HL-60 (cell line): ENCODE measurements at regions not wholly inside any gene's neighbourhood (a gene's known extent, or its start where the extent isn't known, plus 50 kb on each side); places are given as distances from the start of the nearest gene placed in this dataset.

Experiments used
- DNase-seq, 2 experiments: peaks; one replicate each; pipeline ENCODE4 v3.0.0-alpha.2; 2010 to 2020; ENCODE audit warnings: low read depth in 1 of 2, low spot score in 1 of 2
- H3K27ac ChIP-seq: fragments of 250-450 bp; sonication (Bioruptor Pico); replicated peaks from 2 replicates; pipeline ENCODE4 v1.5.1; 2020; ENCODE audit warnings: mild to moderate bottlenecking, moderate library complexity
- H3K27me3 ChIP-seq: fragments of 250-450 bp; sonication (Bioruptor Pico); 2 replicates; pipeline ENCODE4 v1.5.1; 2021; ENCODE audit warnings: mild to moderate bottlenecking, moderate library complexity; ENCODE audit not compliant: insufficient read depth, poor library complexity, severe bottlenecking
- H3K4me3 ChIP-seq: replicated peaks from 2 replicates; pipeline ENCODE4 v1.5.1; 2011; ENCODE audit warnings: mild to moderate bottlenecking, control low read depth, low read length; ENCODE audit not compliant: insufficient read depth
- GABPA ChIP-seq: IDR thresholded peaks from 2 replicates; pipeline ENCODE4 v1.6.1; 2012; ENCODE audit warnings: low read depth
- POLR2AphosphoS5 ChIP-seq: IDR thresholded peaks from 2 replicates; pipeline ENCODE4 v1.6.1; 2012; ENCODE audit warnings: low read depth
- SPI1 ChIP-seq: IDR thresholded peaks from 2 replicates; pipeline ENCODE4 v1.6.1; 2012; ENCODE audit warnings: low read depth, mild to moderate bottlenecking, borderline replicate concordance
- TF ChIP-seq, protein P1 (sequence below): IDR thresholded peaks from 2 replicates; pipeline ENCODE4 v1.6.1; 2012; ENCODE audit warnings: low read depth; ENCODE audit not compliant: insufficient replicate concordance
- TF ChIP-seq, protein P2 (sequence below): IDR thresholded peaks from one replicate; pipeline ENCODE4 v1.5.1; 2011; ENCODE audit warnings: low read length, control low read depth, inconsistent platforms; ENCODE audit not compliant: insufficient read depth

DNA sequence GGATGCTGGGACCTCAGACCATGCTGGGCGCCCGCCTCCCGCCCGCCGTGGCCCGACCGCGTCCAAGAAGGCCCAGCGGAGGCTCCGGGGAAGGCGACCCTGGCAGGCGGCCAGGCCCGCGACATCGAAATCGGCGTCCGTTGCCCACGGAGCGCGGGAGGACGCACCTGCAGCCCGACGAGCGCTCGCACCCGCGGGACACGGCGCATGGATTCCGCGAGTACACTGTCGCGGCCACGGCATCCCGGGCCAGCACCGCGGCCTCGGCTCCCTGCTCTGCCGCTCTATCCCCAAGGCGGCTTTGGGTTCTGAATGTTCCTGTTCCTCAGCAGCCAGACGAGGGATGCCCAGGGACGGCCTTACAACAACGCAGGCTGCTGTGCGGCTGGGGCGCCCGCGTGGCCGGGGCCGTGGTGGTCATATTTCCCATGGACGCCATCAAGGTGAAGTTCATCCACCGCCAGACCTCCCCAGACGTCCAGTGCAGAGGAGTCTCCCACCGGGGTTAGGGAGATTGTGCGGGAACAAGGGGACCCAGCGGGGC, 67.5 kb upstream of the ZNF722 start:
- no peak for TF ChIP-seq GABPA
- no peak for TF ChIP-seq SPI1
- TF ChIP-seq, protein P1, sequence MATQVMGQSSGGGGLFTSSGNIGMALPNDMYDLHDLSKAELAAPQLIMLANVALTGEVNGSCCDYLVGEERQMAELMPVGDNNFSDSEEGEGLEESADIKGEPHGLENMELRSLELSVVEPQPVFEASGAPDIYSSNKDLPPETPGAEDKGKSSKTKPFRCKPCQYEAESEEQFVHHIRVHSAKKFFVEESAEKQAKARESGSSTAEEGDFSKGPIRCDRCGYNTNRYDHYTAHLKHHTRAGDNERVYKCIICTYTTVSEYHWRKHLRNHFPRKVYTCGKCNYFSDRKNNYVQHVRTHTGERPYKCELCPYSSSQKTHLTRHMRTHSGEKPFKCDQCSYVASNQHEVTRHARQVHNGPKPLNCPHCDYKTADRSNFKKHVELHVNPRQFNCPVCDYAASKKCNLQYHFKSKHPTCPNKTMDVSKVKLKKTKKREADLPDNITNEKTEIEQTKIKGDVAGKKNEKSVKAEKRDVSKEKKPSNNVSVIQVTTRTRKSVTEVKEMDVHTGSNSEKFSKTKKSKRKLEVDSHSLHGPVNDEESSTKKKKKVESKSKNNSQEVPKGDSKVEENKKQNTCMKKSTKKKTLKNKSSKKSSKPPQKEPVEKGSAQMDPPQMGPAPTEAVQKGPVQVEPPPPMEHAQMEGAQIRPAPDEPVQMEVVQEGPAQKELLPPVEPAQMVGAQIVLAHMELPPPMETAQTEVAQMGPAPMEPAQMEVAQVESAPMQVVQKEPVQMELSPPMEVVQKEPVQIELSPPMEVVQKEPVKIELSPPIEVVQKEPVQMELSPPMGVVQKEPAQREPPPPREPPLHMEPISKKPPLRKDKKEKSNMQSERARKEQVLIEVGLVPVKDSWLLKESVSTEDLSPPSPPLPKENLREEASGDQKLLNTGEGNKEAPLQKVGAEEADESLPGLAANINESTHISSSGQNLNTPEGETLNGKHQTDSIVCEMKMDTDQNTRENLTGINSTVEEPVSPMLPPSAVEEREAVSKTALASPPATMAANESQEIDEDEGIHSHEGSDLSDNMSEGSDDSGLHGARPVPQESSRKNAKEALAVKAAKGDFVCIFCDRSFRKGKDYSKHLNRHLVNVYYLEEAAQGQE: no peak
- TF ChIP-seq, protein P2, sequence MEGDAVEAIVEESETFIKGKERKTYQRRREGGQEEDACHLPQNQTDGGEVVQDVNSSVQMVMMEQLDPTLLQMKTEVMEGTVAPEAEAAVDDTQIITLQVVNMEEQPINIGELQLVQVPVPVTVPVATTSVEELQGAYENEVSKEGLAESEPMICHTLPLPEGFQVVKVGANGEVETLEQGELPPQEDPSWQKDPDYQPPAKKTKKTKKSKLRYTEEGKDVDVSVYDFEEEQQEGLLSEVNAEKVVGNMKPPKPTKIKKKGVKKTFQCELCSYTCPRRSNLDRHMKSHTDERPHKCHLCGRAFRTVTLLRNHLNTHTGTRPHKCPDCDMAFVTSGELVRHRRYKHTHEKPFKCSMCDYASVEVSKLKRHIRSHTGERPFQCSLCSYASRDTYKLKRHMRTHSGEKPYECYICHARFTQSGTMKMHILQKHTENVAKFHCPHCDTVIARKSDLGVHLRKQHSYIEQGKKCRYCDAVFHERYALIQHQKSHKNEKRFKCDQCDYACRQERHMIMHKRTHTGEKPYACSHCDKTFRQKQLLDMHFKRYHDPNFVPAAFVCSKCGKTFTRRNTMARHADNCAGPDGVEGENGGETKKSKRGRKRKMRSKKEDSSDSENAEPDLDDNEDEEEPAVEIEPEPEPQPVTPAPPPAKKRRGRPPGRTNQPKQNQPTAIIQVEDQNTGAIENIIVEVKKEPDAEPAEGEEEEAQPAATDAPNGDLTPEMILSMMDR: no peak
- TF ChIP-seq POLR2AphosphoS5: no peak
- no peak overlapping the region for H3K27ac ChIP-seq
- no peak overlapping the region for H3K4me3 ChIP-seq

DNA sequence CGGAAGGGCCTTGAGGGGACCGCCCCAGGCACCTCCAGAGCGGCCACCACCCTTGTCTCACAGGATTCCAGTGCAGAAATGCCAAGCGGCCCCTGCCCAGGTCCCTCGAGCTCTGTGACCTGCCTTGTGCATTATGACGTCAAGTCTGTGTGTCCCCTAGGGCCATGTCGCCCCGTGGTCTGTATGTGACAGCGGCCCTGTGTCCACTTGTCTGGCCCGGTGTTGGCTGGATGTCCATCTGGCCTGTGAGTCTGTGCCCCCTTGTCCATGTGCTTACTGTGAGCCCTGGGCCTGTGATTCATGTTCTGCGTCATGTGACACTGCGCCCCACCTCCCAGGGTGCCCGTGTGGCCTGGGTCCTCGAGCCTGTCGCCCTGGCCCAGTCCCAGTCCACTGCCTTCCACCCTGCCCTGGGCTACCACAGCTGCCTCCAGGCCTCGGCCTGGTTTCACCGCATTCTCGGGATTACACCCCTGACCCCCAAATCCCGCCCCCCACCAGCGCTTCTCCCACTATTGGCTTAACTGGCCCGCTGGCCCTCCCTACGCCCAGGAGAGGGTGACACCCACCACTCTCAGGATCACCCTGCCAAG, 66.6 kb upstream of the ZNF722 start:
- no peaks in the 10 kb centered on the region for H3K27me3 ChIP-seq
- H3K4me3 ChIP-seq: no peak overlapping the region
- H3K27ac ChIP-seq: no peak overlapping the region
- no peak for TF ChIP-seq SPI1
- TF ChIP-seq, protein P2: no peak
- DNase-seq: no peak

More for the DNA sequence above, 67.5 kb upstream of the ZNF722 start:
- no peaks in the 10 kb centered on the region for H3K27me3 ChIP-seq
- DNase-seq: no peak
